ENCODE measurements at regions not wholly inside any gene's neighbourhood (a gene's known extent, or its start where the extent isn't known, plus 50 kb on each side); places are given as distances from the start of the nearest gene placed in this dataset.
"Not testable (repeated sequence)": the region's sequence is repeated elsewhere in the genome, so short reads cannot be mapped to it uniquely, and the experiment has no call there.

DNA sequence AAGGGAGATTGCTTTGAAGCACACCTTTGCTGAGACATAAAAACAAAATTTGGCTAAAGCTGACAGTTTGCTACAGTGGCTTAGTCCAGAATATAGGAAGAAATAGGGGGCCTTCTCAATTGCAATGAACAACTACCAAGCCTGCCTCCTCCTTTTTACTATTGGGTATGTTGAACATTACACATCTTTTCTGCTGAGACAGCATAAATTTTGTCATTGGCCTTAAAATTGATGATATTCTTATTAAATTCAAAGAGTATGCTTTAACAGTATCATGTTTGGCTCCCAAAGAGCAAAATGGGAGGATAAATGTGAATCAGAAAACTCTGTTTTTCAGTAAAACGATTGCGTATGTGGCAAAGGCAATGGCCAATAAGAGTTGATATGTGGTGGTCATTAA is 721.9 kb upstream of the IGFBP7 start:
- no peak for DNase-seq

DNA sequence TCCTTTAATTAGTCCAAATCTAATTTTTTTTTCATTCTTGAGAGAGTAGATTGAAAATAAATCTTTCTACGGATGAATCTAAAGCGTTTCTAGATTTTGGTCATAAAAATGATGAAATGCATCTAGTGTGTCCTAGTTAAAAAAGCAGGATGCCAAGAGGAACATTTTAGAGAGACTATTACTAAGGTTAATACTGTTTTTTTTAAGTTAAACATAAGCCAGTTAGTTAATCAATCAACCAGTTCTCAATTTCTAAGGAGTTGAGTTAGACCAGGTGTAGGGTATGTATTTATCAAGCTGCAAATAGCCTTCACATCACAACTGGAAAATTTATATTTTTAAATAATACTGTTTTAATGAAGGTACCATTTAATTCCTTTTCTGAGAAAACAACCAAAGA is 679.5 kb upstream of the IGFBP7 start:
- no peak for DNase-seq

DNA sequence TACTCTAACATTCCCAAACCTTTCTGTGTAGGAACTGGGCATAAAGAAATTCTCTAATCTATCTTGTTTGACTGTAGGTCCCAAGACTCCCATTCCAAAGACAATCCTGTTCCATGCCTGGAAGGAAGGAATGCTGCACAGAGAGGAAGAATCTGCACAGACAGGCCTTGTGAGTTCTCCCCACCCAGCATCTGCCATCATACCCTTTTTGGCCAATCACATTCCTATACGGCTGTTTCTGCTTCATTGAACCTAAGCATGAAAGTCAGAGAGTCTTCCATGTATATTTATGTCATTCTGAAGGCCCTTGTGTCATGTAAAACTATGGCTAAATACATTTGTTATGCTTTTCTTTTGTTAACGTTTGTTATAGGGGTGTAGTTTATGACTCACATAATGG is 667.7 kb upstream of the IGFBP7 start:
- DNase-seq: no peak

DNA sequence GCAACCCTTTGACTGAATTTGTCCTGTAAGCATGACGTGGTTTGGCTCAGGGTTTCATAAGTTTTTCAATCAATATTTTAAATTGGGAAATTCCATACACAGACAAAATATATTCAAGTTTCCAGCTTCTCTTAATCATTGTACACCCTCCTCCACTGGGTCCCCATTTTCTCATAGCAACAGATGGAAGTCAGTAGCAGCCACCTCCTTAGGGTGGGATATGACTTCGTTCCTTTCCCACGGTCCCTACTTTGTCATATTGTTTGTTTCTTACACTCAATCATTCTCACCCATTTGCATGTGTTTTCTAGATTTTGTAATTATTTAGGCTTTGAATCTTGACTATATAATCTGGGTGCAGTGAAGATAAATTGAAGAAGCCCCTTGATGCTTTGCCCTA is 664.5 kb upstream of the IGFBP7 start:
- no peak for DNase-seq

- DNase-seq: no peak
Observed at GRCh38 chr4:57774171-57774570, 664.0 kb upstream of the IGFBP7 start.

DNA sequence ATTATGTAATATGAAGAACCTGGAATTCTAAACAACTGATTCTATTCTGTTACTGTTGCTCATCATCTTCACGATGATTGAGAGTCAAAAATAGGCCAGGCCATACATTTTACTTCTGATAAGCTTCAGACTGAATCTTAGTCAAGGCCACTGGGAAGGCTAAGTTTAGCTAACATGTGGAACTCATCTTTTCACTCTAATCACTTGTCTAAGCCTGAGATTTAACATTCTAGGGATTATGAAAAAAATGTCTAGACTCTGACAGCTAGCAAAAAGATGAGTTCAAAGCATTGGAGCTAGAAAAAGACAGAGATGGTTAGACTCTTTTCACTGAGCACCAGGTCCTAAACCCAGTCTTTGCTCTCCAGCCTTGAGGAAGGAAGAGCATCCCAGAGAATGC is 656.2 kb upstream of the IGFBP7 start:
- no peak for DNase-seq

DNA sequence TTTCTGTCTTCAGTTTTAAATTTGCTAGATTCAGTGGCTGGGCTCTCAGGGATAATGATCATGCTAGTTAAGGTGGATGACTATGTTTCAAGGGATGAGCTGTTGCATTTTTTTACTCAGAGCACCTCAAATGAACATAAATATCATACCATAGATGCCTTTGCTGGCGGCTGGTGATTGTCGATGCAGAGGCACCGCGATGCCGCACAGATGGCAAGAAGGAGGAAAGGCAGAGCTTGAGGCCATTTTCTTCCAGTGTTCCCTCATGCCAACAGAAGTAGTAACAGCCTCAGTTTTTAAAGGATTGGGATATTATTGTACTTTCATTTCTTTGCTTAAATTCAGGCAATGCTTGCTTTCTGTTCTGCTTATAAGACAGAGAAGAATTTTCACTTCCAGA is 654.7 kb upstream of the IGFBP7 start:
- no peak for DNase-seq

DNA sequence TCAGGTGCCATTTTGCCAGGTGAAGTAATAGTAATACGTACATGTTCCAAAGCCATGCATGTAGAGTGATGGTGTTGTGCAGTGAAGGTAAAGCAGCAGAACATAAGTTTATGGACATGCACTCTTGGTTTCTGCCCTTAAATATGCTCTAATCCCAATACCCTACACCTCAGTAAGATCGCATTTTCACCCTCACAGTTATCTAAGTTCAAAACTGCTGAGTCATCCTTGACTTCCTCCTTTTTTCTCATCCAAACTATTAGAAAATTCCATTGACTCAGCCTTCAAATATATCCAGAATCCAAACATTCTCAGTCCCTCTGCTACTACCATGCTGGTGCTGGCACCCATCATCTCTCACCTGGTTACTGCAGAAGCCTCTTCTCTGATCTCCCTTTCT is 652.9 kb upstream of the IGFBP7 start:
- no peak for DNase-seq

- DNase-seq: no peak
Observed at GRCh38 chr4:57740625-57741190, 630.5 kb upstream of the IGFBP7 start.

GRCh38 chr4:57736781-57737180 is 626.6 kb upstream of the IGFBP7 start:
- no peak for DNase-seq

DNA sequence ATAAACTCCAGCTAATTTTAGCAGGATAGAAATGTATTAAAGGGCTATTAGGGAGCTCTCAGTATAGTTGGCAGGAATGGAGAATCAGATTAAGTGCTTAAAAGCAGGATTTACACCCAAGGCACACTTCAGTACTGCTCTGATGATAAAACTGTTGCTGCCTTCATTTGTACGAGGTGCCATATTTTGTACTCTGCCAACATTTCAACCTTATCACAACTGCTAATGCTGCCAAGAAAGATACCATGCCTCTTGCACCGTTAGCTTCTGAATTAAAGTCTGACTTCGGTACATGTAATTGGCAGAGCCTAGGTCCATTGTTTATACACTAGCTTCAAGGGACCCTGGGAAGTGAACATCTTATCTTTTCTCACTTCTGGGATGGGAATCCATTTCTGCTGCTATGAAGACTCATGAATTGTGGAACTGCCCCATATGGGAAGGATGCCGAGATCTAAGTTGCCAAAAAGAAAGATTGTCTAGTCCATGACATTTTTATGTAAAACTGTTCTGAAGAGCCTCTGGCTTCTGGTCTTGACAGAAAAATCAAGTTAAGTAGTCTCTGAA is 624.0 kb upstream of the IGFBP7 start:
- DNase-seq: no peak

DNA sequence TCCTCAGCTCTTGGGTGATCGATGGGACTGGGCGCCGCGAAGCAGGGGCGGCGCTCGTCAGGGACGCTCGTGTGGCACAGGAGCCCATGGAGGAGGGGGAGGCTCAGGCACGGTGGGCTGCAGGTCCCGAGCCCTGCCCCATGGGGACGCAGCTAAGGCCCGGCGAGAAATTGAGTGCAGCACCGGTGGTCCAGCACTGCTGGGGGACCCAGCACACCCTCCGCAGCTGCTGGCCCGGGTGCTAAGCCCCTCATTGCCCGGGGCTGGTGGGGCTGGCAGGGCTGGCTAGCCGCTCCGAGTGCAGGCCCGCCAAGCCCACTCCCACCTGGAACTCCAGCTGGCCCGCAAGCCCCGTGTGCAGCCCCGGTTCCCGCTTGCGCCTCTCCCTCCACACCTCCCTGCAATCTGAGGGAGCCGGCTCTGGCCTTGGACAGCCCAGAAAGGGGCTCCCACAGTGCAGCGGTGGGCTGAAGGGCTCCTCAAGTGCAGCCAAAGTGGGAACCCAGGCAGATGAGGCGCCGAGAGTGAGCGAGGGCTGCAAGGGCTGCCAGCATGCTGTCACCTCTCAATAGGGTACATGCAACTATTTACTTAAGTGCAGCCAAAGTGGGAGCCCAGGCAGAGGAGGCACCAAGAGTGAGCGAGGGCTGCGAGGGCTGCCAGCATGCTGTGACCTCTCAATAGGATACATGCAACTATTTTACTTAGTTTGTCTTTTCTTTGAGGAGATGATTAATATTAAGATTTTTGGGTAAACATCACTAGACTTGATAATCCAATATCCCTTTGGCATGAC is 619.8 kb upstream of the IGFBP7 start:
- not testable (repeated sequence) for DNase-seq

DNA sequence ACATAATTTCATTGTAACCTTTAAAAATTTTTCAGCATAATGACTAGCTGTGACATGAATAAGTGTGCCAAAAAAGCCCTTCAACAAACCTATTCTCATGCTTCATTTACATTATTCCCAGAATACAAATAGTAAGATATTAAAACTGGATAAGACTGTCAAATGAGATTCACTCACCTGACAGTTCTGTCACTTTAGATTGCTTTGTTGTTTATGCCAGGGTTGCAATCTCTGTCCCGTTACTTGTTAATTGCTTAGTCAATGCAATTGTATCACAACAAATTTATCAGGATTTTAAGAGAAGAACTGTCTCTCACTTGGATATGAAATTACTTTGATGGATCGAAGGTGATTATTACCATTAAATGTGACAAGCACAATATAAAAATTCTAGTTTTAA is 616.0 kb upstream of the IGFBP7 start:
- no peak for DNase-seq

DNA sequence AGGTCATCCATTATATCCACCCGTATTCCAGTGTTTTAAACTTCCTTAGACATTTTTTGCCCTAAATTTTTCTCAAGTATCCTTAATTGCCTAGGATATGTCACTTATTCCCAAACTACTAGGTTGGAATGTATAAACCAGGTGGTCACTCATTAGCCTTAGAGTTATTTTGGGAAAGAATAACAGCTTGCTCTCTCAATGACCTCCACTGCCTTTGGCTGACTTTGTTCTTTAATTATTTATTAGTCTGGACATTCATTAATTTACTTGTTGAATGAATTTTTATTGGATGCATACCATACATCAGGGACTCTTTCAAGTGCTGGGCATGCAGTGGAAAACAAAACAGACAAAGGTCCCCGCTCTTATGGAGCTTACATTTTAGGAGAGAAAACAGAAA is 609.3 kb upstream of the IGFBP7 start:
- DNase-seq: no peak

DNA sequence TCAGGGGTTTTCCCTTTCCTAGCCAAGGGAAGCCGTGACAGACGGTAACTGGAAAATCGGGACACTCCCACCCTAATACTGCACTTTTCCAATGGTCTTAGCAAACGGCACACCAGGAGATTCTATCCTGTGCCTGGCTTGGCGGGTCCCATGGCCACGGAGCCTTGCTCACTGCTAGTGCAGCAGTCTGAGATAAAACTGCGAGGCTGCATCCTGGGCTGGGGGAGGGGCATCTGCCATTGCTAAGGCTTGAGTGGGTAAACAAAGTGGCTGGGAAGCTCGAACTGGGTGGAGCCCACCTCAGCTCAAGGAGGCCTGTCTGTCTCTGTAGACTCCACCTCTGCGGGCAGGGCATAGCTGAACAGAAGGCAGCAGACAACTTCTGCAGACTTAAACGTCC is 604.1 kb upstream of the IGFBP7 start:
- DNase-seq: not testable (repeated sequence)

DNA sequence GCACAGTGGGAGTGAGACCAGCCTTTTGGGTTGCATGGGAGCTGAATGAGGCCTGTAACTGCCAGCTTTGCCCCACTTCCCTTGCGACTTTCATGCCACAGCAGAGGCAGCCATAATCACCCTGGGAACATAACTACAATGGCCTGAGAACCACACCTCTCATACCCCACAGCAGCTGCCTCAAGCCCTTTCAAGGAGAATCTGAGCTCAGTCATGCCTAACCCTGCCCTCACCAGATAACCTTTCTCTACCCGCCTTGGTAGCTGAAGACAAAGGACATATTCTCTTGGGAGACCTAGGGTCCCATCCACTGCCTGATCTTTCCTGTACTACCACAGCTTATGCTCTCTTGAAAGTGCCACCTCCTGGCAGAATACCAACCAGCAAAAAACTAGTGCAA is 599.9 kb upstream of the IGFBP7 start:
- DNase-seq: no peak

GRCh38 chr4:57691370-57691769 is 581.2 kb upstream of the IGFBP7 start:
- no peak for DNase-seq

GRCh38 chr4:57689693-57690205 is 579.6 kb upstream of the IGFBP7 start:
- DNase-seq: no peak

- DNase-seq: no peak
Observed at GRCh38 chr4:57682275-57682674, 572.1 kb upstream of the IGFBP7 start.

- DNase-seq: no peak
Observed at GRCh38 chr4:57679969-57680368, 569.8 kb upstream of the IGFBP7 start.

DNA sequence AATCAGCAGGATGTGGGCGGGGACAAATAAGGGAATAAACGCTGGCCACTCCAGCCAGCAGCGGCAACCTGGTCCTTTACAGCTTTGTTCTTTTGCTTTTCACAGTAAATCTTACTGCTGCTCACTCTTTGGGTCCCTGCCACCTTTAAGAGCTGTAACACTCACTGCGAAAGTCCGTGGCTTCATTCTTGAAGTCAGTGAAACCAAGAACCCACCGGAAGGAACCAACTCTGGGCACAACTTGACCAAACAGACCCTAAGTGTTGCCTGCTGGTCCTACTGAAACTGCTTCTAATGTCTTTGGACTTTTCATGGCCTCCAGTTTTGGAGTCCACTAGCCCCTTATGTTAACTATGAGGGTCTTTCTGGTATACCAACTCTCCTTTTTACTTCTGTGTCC is 566.2 kb upstream of the IGFBP7 start:
- no peak for DNase-seq

- DNase-seq: no peak
Observed at GRCh38 chr4:57672846-57673433, 562.8 kb upstream of the IGFBP7 start.

DNA sequence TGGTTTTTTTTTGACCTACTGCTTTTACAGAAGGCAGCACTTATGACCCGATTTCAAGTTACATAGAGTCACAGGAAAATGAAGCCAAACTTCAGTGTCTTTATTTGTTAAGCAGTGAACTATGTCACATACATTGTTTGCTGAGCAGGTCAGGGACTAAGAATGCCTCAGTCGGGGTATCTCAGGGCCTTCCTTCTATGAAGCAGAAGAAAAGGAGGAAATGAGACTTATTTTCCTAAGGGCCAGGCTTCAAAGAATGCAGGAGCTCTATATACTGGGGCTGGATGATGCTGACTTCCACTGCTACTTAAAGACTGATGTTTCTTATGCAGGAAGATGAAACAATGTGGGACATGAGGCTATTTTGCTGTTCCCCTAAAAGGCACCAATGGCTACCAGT is 558.4 kb upstream of the IGFBP7 start:
- no peak for DNase-seq

- DNase-seq: no peak
Observed at GRCh38 chr4:57665806-57666205, 555.6 kb upstream of the IGFBP7 start.
